WERI-Rb-1 (cell line): ENCODE measurements at regions not wholly inside any gene's neighbourhood (a gene's known extent, or its start where the extent isn't known, plus 50 kb on each side); places are given as distances from the start of the nearest gene placed in this dataset.

Experiments
- DNase-seq: peaks from one replicate; pipeline ENCODE4 v3.0.0-alpha.2; 2020
- H3K27ac ChIP-seq: fragments of 250-450 bp; sonication (Bioruptor Pico); 2 replicates; pipeline ENCODE4 v1.5.1; 2020; ENCODE audit warnings: mild to moderate bottlenecking, moderate library complexity
- H3K27me3 ChIP-seq: fragments of 250-450 bp; sonication (Bioruptor Pico); 2 replicates; pipeline ENCODE4 v1.5.1; 2021; ENCODE audit warnings: mild to moderate bottlenecking, low read depth, moderate library complexity; ENCODE audit not compliant: insufficient read depth, severe bottlenecking
- H3K36me3 ChIP-seq: fragments of 250-450 bp; sonication (Bioruptor Pico); 2 replicates; pipeline ENCODE4 v1.5.1; 2020; ENCODE audit warnings: mild to moderate bottlenecking, moderate library complexity
- H3K4me3 ChIP-seq: 2 replicates; pipeline ENCODE4 v1.5.1; 2011; ENCODE audit warnings: low read depth, mild to moderate bottlenecking, control low read depth, low read length
- H3K9me3 ChIP-seq: fragments of 250-450 bp; sonication (Bioruptor Pico); 2 replicates; pipeline ENCODE4 v1.5.1; 2021; ENCODE audit warnings: mild to moderate bottlenecking, moderate library complexity; ENCODE audit not compliant: severe bottlenecking
- TF ChIP-seq, protein P1 (sequence below): IDR thresholded peaks from 2 replicates; pipeline ENCODE4 v1.5.1; 2011; ENCODE audit warnings: low read depth, mild to moderate bottlenecking, control low read depth, inconsistent platforms, low read length

DNA sequence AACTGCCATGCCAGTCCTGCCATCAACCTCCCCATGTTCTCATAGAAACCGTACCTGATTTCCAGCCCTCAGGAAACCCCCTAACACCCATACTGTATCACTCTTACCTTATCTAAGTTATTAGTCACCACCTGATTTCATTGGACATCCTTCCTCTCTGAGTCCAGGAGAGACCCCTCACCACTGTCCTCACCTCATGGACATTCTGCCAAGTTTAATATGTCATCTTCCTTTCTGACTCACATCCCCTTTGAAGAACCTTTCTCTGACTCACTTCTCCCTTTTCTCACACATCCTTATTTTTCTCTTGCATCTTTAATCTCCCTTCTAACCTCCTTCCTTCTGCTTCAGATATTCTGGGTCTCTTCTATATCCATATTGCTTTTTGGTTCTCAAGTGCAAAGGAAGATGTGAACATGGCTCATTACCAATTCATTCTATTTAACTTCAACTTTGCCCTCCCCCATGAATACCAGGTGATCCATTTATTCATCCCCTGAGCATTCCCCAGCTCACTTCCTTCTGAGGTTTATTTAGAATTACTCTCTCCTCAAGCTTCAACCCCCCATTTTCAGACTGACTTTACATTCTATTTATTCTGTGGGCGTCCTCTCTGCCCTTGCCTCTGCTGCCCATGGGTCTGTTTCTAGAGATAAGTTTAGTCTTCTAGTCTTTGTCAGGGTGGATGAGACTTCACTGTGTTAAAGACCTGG, 206.8 kb upstream of the ESRRG start:
- TF ChIP-seq, protein P1, sequence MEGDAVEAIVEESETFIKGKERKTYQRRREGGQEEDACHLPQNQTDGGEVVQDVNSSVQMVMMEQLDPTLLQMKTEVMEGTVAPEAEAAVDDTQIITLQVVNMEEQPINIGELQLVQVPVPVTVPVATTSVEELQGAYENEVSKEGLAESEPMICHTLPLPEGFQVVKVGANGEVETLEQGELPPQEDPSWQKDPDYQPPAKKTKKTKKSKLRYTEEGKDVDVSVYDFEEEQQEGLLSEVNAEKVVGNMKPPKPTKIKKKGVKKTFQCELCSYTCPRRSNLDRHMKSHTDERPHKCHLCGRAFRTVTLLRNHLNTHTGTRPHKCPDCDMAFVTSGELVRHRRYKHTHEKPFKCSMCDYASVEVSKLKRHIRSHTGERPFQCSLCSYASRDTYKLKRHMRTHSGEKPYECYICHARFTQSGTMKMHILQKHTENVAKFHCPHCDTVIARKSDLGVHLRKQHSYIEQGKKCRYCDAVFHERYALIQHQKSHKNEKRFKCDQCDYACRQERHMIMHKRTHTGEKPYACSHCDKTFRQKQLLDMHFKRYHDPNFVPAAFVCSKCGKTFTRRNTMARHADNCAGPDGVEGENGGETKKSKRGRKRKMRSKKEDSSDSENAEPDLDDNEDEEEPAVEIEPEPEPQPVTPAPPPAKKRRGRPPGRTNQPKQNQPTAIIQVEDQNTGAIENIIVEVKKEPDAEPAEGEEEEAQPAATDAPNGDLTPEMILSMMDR: no peak
- H3K27ac ChIP-seq: no peak overlapping the region

DNA sequence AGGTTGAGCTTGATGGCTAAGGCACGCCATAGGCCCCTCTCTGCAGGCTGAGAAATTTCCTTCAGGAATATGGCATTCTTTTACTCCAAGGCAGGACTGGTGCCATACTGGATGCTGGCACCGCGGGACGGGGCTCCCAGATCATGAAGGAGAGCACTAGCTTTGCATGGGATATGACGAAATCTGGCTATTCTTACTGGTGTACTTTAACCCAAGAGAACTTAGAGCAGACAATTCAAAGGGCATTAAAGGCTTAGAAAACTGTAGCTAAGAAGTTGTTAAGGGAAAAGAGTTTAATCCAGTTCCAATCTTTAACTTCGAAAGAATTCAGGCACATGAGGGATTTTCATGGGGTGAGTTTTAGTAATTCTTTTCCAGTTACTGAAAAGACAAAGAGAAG, 204.4 kb upstream of the ESRRG start:
- H3K9me3 ChIP-seq: no peaks in the 10 kb centered on the region
- no peaks in the 10 kb centered on the region for H3K27me3 ChIP-seq
- no peaks in the 10 kb centered on the region for H3K36me3 ChIP-seq
- TF ChIP-seq, protein P1: no peak
- DNase-seq: no peak
- H3K4me3 ChIP-seq: no peak overlapping the region
- no peak overlapping the region for H3K27ac ChIP-seq

More for the DNA sequence above, 206.8 kb upstream of the ESRRG start:
- DNase-seq: no peak
- H3K9me3 ChIP-seq: no peaks in the 10 kb centered on the region
- no peak overlapping the region for H3K4me3 ChIP-seq
- H3K27me3 ChIP-seq: no peaks in the 10 kb centered on the region
- no peaks in the 10 kb centered on the region for H3K36me3 ChIP-seq

DNA sequence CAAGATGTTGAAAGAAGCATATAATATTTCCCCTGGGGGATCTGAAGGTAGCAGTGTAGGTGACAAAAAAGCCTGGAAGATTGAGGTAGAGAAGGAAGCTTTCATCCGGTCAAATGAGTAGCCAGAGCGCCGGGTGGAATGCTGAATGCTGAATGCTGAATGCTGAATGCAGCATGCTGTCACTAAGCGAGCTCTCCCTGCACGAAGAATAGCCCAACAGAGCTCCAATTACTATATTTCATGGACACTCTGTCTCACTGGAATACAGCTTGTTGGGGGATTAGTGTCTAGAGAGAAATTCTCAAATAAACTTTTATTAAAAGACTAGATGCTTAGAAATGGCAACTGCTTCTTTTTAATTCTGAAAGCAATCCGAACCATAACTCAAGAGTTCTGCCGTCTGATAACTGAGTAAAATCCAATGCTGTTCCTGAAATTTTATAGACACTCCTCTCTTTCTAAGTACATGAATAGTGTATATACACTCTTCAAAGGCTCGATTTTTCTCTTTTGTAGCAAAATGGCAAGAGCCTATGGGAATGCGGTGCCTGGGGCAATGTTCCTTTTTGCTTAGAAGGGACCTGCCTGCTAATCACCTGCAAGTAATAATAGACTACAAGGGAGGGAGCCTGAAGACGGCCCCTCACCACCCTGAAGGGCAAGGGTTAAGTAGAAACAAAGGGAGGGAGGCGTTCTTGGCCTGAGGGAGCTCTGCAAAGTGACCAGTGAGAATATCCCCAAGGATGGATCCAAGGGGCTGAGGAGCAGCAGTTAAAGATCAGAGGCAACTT, 203.7 kb upstream of the ESRRG start:
- H3K9me3 ChIP-seq: no peaks in the 10 kb centered on the region
- DNase-seq: no peak
- no peaks in the 10 kb centered on the region for H3K27me3 ChIP-seq
- H3K27ac ChIP-seq: no peak overlapping the region
- H3K36me3 ChIP-seq: no peaks in the 10 kb centered on the region
- H3K4me3 ChIP-seq: no peak overlapping the region
- TF ChIP-seq, protein P1: no peak

DNA sequence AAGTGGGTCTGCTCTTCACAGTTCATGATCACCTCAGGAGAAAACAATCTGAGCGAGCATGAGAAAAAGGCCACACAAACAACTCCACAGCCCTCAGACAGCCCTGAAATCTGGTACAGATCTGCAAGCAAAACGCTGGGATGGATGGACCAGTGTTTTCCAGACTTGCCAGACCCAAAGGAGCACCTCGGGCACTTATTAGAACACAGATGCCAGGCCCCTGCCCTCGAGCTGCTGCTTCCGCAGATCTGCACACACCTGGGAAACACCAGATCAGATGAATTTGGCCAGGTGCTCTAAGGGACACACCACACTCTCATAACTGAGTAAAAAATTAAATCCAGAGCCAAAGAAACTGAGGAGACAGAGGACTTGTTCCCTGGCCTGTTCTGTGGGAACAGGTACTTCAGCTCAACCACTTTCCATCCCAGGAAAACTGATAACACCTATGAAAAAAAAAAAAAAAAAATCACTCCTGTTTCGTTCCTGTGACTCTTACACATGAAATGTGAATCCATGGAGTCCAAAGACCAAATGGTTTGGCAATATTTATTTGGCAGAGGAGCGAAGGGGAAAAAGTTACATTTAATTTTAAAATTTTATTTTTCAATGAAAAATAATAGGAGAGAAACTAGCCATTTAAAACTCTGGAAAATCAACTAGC, 202.9 kb upstream of the ESRRG start:
- Histone ChIP-seq H3K27me3 (no peaks in the 10 kb centered on the region), H3K9me3 (no peaks in the 10 kb centered on the region), H3K4me3 (no peak overlapping the region), H3K27ac (no peak overlapping the region), H3K36me3 (no peaks in the 10 kb centered on the region)
- no peak for DNase-seq
- TF ChIP-seq, protein P1: no peak

DNA sequence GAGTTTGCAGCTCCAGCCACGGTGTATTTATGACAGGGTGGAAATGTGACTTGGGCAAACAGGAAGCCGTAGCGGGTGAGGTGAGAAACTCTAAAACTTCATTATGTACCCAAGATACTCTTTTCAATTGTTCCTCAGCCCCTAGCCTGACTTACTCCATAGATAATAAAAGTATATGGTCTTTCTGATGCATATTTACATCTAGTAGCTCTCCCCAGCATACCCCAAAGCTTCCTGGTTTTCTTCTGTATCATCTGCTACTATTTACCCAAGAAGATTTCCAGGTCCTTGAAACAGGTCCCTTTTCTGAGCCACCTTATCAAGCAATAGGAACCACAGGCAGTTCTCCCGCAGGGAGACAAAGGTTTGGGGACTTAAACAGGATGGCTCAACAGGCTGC, 201.5 kb upstream of the ESRRG start:
- Histone ChIP-seq H3K36me3 (no peaks in the 10 kb centered on the region), H3K27ac (no peak overlapping the region), H3K4me3 (no peak overlapping the region), H3K9me3 (no peaks in the 10 kb centered on the region), H3K27me3 (no peaks in the 10 kb centered on the region)
- no peak for DNase-seq
- TF ChIP-seq, protein P1: no peak
